ENCODE measurements at regions not wholly inside any gene's neighbourhood (a gene's known extent, or its start where the extent isn't known, plus 50 kb on each side); places are given as distances from the start of the nearest gene placed in this dataset.

DNA sequence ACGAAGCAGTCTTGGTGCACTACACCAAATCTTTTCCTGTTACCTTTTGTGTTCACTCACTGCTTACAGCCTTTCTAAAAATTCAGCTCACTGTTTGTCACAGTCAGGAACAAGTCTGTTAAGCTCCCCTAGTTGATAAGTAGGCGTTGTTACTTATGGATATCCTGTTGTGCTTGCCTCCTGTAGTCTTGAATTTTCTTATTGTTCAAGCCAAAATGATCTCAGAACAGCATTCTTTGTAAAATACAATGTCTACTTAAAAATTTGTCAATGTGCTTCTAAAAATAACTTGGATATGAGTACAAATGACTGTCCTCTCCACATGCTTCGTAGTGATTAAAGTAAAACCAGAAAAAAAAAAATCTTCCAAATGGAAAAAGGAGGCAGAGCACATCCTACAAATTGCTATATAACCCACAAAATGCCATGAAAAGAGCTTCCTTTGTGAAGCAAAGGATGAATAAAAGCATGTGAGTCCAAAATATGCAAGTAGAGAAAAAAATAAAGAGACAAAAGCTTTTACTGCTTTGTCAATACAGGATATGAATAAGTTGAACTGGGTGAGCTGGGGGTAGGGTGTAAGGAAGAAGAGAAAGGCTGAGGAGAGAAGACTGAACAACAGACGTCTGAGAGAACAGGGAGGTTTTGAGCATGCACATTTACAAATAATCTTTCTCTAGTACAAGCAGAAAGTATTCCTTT lies 228.9 kb upstream of the ADGRL4 start:
- TF ChIP-seq, protein P1, sequence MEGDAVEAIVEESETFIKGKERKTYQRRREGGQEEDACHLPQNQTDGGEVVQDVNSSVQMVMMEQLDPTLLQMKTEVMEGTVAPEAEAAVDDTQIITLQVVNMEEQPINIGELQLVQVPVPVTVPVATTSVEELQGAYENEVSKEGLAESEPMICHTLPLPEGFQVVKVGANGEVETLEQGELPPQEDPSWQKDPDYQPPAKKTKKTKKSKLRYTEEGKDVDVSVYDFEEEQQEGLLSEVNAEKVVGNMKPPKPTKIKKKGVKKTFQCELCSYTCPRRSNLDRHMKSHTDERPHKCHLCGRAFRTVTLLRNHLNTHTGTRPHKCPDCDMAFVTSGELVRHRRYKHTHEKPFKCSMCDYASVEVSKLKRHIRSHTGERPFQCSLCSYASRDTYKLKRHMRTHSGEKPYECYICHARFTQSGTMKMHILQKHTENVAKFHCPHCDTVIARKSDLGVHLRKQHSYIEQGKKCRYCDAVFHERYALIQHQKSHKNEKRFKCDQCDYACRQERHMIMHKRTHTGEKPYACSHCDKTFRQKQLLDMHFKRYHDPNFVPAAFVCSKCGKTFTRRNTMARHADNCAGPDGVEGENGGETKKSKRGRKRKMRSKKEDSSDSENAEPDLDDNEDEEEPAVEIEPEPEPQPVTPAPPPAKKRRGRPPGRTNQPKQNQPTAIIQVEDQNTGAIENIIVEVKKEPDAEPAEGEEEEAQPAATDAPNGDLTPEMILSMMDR (IDR thresholded peaks at IDR 0.05; ENCODE audit: insufficient read depth, low read length, poor library complexity, severe bottlenecking), result no peak
- no peak for TF ChIP-seq EZH2phosphoT487 (conservative IDR thresholded peaks at IDR 0.05; ENCODE audit: low read length)

Measured in SU-DHL-6 (cell line).